Stimulated activated CD4-positive, alpha-beta T cell treated with anti-CD3 and anti-CD28 coated beads, Interleukin-1b, Interleukin-23, amount 100 ng/mL, for 24 hours (primary cell): ENCODE measurements at regions not wholly inside any gene's neighbourhood (a gene's known extent, or its start where the extent isn't known, plus 50 kb on each side); places are given as distances from the start of the nearest gene placed in this dataset.
"Not testable (repeated sequence)": the region's sequence is repeated elsewhere in the genome, so short reads cannot be mapped to it uniquely, and the experiment has no call there.

Experiments
- DNase-seq, 4 experiments: peaks; one replicate each; pipeline ENCODE4 v3.0.0-alpha.2; 2020; ENCODE audit warnings: low read depth in 4 of 4, low spot score in 1 of 4

DNA sequence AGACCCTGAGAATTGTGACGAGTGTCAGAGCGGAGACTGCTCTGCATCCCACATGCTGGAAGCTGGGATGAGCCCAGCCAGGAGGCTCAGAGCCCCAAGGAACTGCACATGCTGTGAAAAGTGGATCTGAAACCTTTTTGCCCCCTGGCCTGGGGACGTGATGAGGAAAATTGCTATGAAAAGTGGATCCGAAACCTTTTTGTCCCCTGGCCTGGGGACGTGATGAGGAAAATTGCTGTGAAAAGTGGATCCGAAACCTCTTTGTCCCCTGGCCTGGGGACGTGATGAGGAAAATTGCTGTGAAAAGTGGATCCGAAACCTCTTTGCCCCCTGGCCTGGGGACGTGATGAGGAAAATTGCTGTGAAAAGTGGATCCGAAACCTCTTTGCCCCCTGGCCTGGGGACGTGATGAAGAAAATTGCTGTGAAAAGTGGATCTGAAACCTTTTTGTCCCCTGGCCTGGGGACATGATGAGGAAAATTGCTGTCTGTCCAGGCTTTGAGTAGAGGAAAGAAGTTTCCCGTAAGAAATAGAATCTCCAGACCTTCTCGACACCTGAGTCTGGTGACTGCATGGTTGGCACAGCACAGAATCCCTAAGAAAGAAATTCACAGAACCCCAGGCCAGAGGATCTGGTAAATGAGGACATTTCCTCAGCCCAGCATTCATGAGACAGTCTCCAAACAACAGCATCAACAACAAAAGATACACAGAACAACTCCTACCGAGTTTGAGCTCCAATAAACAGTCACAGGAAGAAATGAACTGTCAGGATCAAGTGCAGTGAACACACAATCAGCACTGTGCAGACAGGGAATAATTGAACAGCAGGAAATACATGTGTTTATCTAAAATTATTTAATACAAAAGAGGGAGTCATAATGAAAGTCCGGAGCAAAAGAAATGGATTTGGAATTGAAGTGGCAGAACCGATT lies 188.8 kb downstream of the LAT start:
- not testable (repeated sequence) for DNase-seq

GRCh38 chr16:29172098-29172724 lies 187.4 kb downstream of the LAT start:
- DNase-seq: not testable (repeated sequence)

GRCh38 chr16:29171296-29171695 lies 186.4 kb downstream of the LAT start:
- DNase-seq: not testable (repeated sequence)

- not testable (repeated sequence) for DNase-seq
These were observed 185.7 kb downstream of the LAT start for GRCh38 chr16:29170393-29171119.

DNA sequence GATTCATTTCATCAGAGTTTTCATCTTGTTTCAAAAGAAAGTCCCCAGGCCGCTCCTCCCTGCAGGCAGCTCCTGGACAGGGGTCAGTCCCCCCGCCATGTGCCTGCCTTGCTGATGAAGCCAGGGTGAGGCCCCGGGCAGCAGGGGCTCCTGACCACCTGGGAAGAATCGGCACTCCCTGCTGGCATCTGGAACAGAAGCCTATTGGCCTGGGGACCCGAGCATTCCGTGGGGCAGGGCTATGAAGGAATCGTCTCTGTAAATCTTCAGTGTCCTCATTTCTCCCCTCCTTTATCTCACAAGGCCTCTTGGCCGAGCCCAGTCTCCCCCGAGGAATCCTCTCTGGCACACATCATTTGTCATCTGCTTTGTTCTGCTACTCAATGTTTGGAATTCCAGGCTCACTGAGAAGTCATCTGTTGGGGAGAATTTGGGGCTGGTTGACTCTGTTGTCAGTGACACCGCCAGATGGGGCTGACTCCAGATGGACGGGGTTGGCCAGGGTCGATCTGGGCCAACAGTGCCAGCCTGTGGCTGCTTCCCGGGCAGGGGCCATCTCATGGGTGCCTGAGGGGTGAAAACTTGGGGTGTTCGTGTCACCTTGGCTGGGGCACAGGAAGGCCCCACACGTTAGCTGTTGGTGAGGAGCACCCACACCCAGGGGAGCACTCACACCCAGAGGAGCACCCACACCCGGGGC lies 184.6 kb downstream of the LAT start:
- DNase-seq: not testable (repeated sequence)

DNA sequence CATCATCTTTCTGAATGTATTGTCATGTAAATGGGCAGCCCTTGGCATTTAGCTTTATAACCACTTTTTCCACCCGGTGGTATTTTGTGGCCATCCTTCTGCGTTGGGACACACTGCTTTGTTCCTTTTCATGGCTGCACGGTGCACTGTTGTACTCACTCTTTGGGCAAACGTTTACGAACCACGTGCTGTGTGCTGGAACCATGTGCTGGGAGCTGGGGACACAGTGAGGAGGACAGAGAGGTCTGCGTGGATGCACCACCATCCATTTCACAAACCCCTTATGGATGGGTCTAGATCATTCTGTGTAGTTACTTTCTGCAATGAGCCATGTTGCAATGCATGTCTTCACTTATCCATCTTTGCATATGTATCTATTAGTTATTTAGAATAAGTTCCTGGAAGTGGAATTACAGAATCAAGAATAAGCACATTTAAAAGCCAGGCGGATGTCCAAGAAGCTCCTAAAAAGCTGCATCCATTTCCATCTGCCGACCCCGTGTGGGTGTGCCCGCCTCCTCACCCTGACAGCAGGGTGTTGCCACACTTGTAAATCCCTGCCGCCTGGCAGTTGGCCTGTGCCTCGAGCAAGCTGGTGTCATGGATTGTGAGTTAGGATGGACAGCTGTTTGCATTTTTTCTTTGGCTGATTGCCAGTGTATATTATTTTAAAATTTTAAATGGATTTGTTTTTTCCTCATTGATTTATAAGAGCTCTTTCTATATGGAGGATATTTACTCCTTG lies 183.8 kb downstream of the LAT start:
- not testable (repeated sequence) for DNase-seq

GRCh38 chr16:29164442-29165089 lies 179.7 kb downstream of the LAT start:
- not testable (repeated sequence) for DNase-seq

DNA sequence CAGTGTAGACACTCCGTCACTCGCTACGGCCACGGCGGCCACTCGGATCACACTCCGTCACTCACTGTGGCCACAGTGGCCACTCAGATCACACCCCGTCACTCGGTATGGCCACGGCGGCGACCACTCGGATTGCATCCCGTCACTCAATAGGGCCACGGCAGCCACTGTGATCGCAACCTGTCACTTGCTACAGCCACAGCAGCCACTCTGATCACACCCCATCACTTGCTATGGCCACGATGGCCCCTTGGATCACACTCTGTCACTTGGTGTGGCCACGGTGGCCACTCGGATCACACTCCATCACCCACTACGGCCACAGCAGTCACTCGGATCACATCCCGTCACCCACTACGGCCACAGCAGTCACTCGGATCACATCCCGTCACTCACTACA lies 175.3 kb downstream of the LAT start:
- DNase-seq: not testable (repeated sequence)

GRCh38 chr16:29159603-29160002 lies 174.8 kb downstream of the LAT start:
- not testable (repeated sequence) for DNase-seq

DNA sequence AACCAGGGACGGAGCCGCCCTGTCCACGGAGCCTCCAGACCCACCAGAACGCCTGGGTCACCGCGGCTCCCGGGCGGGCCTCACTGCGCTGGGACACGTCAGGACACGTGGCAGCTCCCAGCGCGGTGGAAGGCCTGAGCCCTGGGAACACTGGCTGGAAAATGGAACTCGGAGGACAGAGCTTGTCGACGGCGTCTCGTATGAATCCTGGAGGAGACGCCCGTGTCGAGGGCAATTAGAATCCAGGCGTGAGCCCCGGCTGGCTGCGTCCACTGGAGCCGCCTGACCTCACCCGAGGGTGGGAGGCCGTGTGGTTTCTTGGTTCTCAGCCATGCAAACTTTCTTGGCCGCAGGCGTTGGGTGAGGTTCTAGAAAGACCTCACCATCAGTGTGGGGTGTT lies 173.9 kb downstream of the LAT start:
- no peak for DNase-seq

DNA sequence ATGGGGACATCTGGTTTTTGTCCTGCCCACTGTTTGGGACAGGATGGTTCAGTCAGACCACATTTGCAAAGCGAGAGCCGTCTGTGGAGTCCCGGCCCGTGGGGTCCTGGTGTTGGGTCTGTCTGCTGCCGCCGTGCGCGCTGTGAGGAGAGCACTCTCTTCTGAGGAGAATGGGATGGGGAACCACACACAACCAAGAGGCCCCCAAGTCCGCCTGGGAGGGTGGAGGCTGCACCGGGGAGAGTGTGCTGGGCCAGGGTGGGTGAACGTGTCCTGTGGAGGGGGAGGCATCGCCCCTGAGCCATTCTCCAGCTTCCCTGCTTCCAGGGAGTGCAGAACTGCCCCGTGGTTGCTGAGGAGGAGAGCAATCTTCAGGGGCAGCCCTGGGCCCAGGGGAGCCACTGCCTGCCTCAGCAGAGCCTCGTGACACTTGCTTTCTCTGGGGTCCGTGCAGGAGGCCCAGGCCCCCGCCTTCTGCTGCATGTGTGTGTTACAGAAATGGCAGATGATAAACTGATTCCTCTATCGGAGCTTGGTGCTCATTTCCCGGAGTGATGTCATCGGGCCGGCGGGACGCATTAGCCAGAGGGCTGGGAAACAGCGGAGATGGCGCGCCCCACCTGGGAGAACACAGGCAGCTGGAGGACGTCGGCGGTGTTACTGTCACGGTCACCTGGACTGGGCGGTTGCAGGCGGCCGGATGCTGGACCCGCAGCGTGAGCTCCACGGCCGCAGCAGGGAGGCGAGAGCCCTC lies 173.4 kb downstream of the LAT start:
- not testable (repeated sequence) for DNase-seq

DNA sequence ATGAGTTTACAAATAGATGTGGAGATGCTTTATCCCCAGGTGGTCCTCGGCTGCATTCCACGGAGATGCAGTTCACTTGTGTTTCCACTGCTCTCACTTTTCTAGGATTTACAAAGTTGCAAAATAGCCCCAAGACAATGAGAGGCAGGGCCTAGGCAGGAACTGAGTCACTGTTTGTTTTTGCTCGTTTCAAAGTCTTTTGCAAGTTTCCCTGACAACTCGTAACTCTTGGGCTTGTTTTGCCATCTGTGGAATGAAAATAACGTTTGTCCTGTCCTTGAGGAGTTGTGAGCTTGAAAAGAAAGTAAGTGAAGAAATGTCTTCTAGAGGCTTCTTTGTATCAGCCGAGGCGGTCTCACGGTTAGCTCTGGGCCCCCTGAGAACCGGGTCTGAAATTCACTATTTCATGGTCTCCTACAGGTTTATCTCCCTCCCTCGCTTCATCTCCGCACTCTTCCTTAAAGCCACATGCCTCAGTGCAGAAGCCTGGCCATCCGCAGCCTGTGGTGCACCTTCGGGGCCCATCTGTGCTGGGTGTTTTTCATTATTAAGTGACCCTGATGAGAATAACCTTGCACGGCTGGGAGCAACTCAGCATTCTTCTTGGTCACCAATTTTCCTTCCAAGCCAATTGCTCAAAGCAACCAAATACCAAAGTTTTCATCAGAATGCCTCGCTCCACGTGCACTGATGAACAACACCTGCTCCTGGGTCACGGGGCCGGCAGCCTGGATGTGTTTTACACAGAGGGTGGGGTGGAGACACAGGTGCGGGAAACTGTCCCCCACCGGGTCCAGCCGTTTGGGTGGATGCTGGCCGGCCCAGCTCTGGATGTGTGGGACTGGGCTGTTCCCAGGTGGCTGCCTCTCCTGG lies 172.4 kb downstream of the LAT start:
- not testable (repeated sequence) for DNase-seq

DNA sequence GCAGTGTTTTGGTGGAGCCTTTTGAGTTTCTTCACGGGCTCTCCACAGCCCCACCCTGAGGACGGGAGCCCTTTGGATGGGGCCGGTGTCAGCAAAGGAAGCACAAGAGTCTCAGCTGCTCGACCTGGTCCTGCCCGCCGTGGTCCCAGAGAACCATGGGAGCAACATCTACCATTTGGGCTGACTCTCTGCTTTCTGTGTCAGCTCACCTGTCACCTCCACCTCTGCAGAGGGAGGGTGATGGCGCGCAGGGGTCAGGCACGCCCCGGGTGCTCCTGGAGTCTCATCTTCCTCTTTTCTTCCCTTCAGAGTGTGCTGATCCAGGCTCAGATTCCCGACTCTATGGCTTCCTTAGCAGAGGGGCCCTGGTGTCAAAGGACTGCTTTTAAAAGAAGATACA lies 171.7 kb downstream of the LAT start:
- DNase-seq: no peak

DNA sequence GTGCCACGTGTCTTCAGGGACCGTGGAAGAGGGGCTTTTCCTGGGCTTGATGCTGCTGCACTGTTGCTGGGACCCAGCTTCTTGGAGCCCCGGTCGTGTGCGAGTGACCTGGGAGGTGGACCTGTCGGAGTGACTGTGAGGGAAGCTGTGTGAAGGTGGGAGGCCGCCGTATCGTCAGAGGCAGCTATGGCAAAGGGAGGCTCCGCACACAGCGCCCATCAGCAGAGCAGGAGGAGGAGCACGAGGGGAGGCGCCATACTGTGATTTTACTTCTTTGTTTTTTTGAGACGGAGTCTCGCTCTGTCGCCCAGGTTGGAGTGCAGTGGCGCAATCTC lies 171.0 kb downstream of the LAT start:
- not testable (repeated sequence) for DNase-seq

- not testable (repeated sequence) for DNase-seq
These were observed 170.4 kb downstream of the LAT start for GRCh38 chr16:29155131-29155865.

DNA sequence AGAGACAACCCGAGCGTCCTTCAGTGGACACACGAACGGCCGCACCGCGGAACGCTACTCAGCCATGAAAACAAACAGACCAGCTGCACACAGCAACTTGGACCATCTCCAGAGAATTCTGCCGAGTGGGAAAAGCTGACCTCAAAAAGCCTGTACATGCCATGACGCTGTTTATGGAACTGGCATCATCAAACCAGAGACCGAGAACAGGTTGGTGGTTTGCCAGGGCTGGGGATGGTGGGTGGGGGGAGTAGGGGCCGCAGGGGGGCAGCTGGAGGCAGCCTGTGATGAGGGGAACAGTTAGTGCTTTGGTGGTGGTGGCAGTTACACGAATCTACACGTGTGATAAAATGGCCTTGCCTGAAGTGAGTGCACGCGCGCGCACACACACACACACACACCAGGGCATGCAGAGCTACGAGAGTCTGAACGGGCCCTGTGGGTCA lies 169.8 kb downstream of the LAT start:
- DNase-seq: no peak

DNA sequence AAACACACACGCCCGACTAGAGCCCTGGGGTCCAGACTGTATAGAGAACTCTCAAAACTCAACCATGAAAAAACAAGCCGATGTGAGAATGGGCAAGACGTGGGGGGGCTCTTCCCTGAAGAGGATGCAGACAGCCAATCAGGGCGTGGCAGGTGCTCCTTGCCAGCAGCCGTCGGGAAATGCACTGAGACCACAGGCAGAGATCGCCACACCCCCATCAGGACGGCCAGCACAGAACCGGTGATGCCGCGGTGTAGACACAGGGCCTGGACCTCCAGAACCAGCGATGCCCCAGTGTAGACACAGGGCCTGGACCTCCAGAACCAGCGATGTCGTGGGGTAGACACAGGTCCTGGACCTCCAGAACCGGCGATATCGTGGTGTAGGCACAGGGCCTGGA lies 169.2 kb downstream of the LAT start:
- no peak for DNase-seq
